H1 (cell line): ENCODE measurements at regions not wholly inside any gene's neighbourhood (a gene's known extent, or its start where the extent isn't known, plus 50 kb on each side); places are given as distances from the start of the nearest gene placed in this dataset.

Experiments used
- CTCF ChIA-PET: fragments of 300-600 bp; sonication (Branson Sonifier 250); formaldehyde crosslinking; loops from one replicate; lab custom pipeline; 2021; ENCODE audit not compliant: partially characterized antibody; lab: Charles Lee
- POLR2A ChIA-PET: fragments of 300-600 bp; sonication (Branson Sonifier 250); formaldehyde crosslinking; loops from one replicate; lab custom pipeline; 2021; ENCODE audit warnings: inconsistent platforms; ENCODE audit not compliant: partially characterized antibody; lab: Charles Lee
- DNase-seq, 2 experiments: peaks; one replicate each; pipeline versions ENCODE4 v3.0.0 to v3.0.0-alpha.2; 2010 to 2022; ENCODE audit warnings: low spot score in 2 of 2, low read depth in 1 of 2, mixed read lengths in 1 of 2
- FAIRE-seq: peaks from 2 replicates; lab custom pipeline; 2011; peaks lifted over from hg19 to GRCh38; lab: Jason Lieb, UNC
- H2AFZ ChIP-seq: 2 replicates; pipeline ENCODE4 v1.8.1; 2012; ENCODE audit warnings: low read length, inconsistent platforms
- H2AK5ac ChIP-seq: 2 replicates; pipeline ENCODE4 v1.6.1; 2013; ENCODE audit warnings: low read depth, low read length
- H2BK120ac ChIP-seq: replicated peaks from 2 replicates; pipeline ENCODE3; 2013; ENCODE audit warnings: low read depth, low read length, inconsistent platforms
- H2BK12ac ChIP-seq: 2 replicates; pipeline ENCODE4 v1.6.1; 2013; ENCODE audit warnings: low read depth, low read length
- H2BK15ac ChIP-seq: 2 replicates; pipeline ENCODE4 v1.6.1; 2013; ENCODE audit warnings: low read length
- H2BK20ac ChIP-seq: 2 replicates; pipeline ENCODE4 v1.6.1; 2013; ENCODE audit warnings: low read length
- H2BK5ac ChIP-seq: 2 replicates; pipeline ENCODE4 v1.6.1; 2013; ENCODE audit warnings: low read depth, low read length
- H3K14ac ChIP-seq: 2 replicates; pipeline ENCODE4 v1.6.1; 2013; ENCODE audit warnings: inconsistent platforms; ENCODE audit not compliant: insufficient read length
- H3K18ac ChIP-seq: 2 replicates; pipeline ENCODE4 v1.6.1; 2013; ENCODE audit warnings: low read length; ENCODE audit errors: extremely low read depth
- H3K23ac ChIP-seq: 2 replicates; pipeline ENCODE4 v1.6.1; 2013; ENCODE audit warnings: inconsistent platforms; ENCODE audit not compliant: insufficient read length
- H3K23me2 ChIP-seq: 2 replicates; pipeline ENCODE4 v1.6.1; 2013; ENCODE audit warnings: low read depth, low read length
- H3K27ac ChIP-seq: 2 replicates; pipeline ENCODE4 v1.6.1; 2011; ENCODE audit warnings: low read depth, low read length, inconsistent platforms
- H3K27me3 ChIP-seq, 4 experiments: replicated peaks in 1 of 4; 1 replicate in 1 of 4; 2 replicates in 3 of 4; pipeline versions ENCODE4 v1.6.1 to v1.8.1; 2011 to 2013; ENCODE audit warnings: low read length in 3 of 4, mild to moderate bottlenecking in 3 of 4, inconsistent platforms in 2 of 4, mixed read lengths in 2 of 4, moderate library complexity in 1 of 4; ENCODE audit not compliant: control insufficient read depth in 3 of 4, insufficient read depth in 3 of 4; ENCODE audit errors: extremely low read depth in 1 of 4
- H3K36me3 ChIP-seq, 4 experiments: 2 replicates each; pipeline versions ENCODE4 v1.6.1 to v1.8.1; 2011 to 2013; ENCODE audit warnings: mild to moderate bottlenecking in 4 of 4, low read length in 3 of 4, moderate library complexity in 2 of 4, control low read depth in 1 of 4, inconsistent platforms in 1 of 4; ENCODE audit not compliant: insufficient read depth in 4 of 4, control insufficient read depth in 2 of 4
- H3K4ac ChIP-seq: replicated peaks from 2 replicates; pipeline ENCODE3; 2013; ENCODE audit warnings: low read length, low read depth, mixed read lengths, inconsistent platforms; ENCODE audit not compliant: insufficient read length
- H3K4me1 ChIP-seq, 4 experiments: replicated peaks in 1 of 4; 1 replicate in 1 of 4; 2 replicates in 3 of 4; pipeline versions ENCODE4 v1.6.1 to v1.8.1; 2011 to 2013; ENCODE audit warnings: low read length in 3 of 4, inconsistent platforms in 2 of 4, mixed read lengths in 1 of 4; ENCODE audit not compliant: insufficient read depth in 4 of 4, control insufficient read depth in 3 of 4
- H3K4me2 ChIP-seq, 2 experiments: 2 replicates each; pipeline versions ENCODE4 v1.6.1 to v1.8.1; 2011 to 2013; ENCODE audit warnings: low read depth in 2 of 2, low read length in 2 of 2, control low read depth in 1 of 2, inconsistent platforms in 1 of 2, mild to moderate bottlenecking in 1 of 2; ENCODE audit not compliant: insufficient read depth in 1 of 2
- H3K4me3 ChIP-seq, 4 experiments: fragments of 200-600, 300-600 bp in 1 of 4; sonication (generic), shearing (Covaris generic), sonication (Bioruptor Twin) in 1 of 4; 2 replicates each; pipeline versions ENCODE4 v1.5.1 to v1.8.1; 2011 to 2016; ENCODE audit warnings: low read length in 4 of 4, low read depth in 3 of 4, control low read depth in 2 of 4, inconsistent platforms in 2 of 4, mild to moderate bottlenecking in 2 of 4, mixed read lengths in 1 of 4, moderate library complexity in 1 of 4; ENCODE audit not compliant: insufficient read depth in 2 of 4; ENCODE audit errors: extremely low read depth in 1 of 4
- H3K56ac ChIP-seq: replicated peaks from 2 replicates; pipeline ENCODE3; 2013; ENCODE audit warnings: low read depth, mild to moderate bottlenecking, mixed read lengths, low read length, inconsistent platforms; ENCODE audit not compliant: insufficient read length
- H3K79me1 ChIP-seq: 2 replicates; pipeline ENCODE4 v1.6.1; 2013; ENCODE audit warnings: low read depth, low read length, control low read depth
- H3K79me2 ChIP-seq, 2 experiments: 2 replicates each; pipeline versions ENCODE4 v1.6.1 to v1.8.1; 2012 to 2013; ENCODE audit warnings: low read length in 2 of 2, mild to moderate bottlenecking in 2 of 2, inconsistent platforms in 1 of 2; ENCODE audit not compliant: insufficient read depth in 2 of 2, control insufficient read depth in 1 of 2
- H3K9ac ChIP-seq, 4 experiments: replicated peaks in 1 of 4; 1 replicate in 1 of 4; 2 replicates in 3 of 4; pipeline versions ENCODE4 v1.6.1 to v1.8.1; 2011 to 2013; ENCODE audit warnings: low read depth in 3 of 4, low read length in 3 of 4, control low read depth in 2 of 4, mild to moderate bottlenecking in 2 of 4, moderate library complexity in 2 of 4, inconsistent platforms in 1 of 4; ENCODE audit errors: extremely low read depth in 1 of 4
- H3K9me3 ChIP-seq, 2 experiments: 2 replicates each; pipeline versions ENCODE4 v1.6.1 to v1.8.1; 2012 to 2013; ENCODE audit warnings: mild to moderate bottlenecking in 2 of 2, moderate library complexity in 2 of 2, control low read depth in 1 of 2, inconsistent platforms in 1 of 2, low read depth in 1 of 2, low read length in 1 of 2, mixed read lengths in 1 of 2; ENCODE audit not compliant: insufficient read depth in 2 of 2
- H4K20me1 ChIP-seq, 2 experiments: replicated peaks in 1 of 2; 2 replicates each; pipeline versions ENCODE3 to v1.8.1; 2011 to 2013; ENCODE audit warnings: inconsistent platforms in 2 of 2, low read length in 2 of 2, mild to moderate bottlenecking in 1 of 2; ENCODE audit not compliant: insufficient read depth in 2 of 2, control insufficient read depth in 1 of 2
- H4K5ac ChIP-seq: 2 replicates; pipeline ENCODE4 v1.6.1; 2013; ENCODE audit warnings: low read length, low read depth, mixed read lengths, inconsistent platforms; ENCODE audit not compliant: insufficient read length
- H4K8ac ChIP-seq: 2 replicates; pipeline ENCODE4 v1.8.0; 2013; ENCODE audit warnings: mild to moderate bottlenecking, moderate library complexity, low read length, inconsistent platforms; ENCODE audit not compliant: insufficient read depth; ENCODE audit errors: extremely low read depth
- H4K91ac ChIP-seq: replicated peaks from 2 replicates; pipeline ENCODE3; 2013; ENCODE audit warnings: low read length, mixed read lengths, inconsistent platforms; ENCODE audit not compliant: insufficient read length
- PHF8 ChIP-seq: fragments of 200-600 bp; sonication (generic); conservative IDR thresholded peaks from 2 replicates; pipeline ENCODE4 v1.7.1; 2012; ENCODE audit warnings: low read depth, mild to moderate bottlenecking, inconsistent platforms, low read length, moderate library complexity
- WGBS, 2 experiments: shearing (Covaris generic) in 1 of 2; methylation state at CpG; one replicate each; pipeline versions ENCODE4 v1.1.6 to v1.1.7; 2013 to 2015; ENCODE audit warnings: low lambda C conversion rate in 2 of 2, mixed read lengths in 2 of 2, inconsistent platforms in 1 of 2, low coverage in 1 of 2, missing lambda C conversion rate in 1 of 2; ENCODE audit not compliant: insufficient replicate concordance in 2 of 2, insufficient coverage in 1 of 2, insufficient read length in 1 of 2; ENCODE audit errors: extremely low coverage in 1 of 2, missing lambda C conversion rate in 1 of 2; 5-methylcytosine and 5-hydroxymethylcytosine counted together

DNA sequence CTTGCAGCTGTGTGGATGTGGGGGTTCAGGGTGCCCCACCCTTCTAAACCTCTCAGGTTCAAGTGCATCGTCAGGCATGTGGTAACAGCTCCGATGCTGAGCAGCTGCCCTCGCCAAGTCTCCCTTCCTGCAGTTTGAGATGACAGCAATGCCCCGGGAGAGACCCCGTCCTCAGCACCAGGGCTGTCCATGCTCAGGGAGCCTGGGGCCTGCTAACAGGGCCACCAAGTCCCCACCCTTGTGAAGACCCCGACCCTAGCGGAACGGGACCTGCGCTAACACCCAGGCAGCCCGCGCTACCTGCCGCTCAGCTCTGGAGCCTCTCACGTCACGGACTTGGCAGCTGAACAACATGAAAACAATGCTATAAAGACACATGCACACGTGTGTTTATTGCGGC, 159.2 kb upstream of the C1orf174 start:
- Histone ChIP-seq H2BK120ac (no peak overlapping the region), H2BK5ac (no peak overlapping the region), H2AFZ (no peak overlapping the region), H4K91ac (no peak overlapping the region), H3K4me1 (no peaks in the 10 kb centered on the region), H2BK15ac (no peak overlapping the region), H4K8ac (no peak overlapping the region), H3K9me3 (no peaks in the 10 kb centered on the region), H3K27ac (no peak overlapping the region), H3K27me3 (no peaks in the 10 kb centered on the region), H2AK5ac (no peak overlapping the region), H3K14ac (no peak overlapping the region), H3K79me1 (no peaks in the 10 kb centered on the region), H3K79me2 (no peaks in the 10 kb centered on the region), H4K5ac (no peak overlapping the region), H3K9ac (no peak overlapping the region), H3K4me3 (no peak overlapping the region), H3K23me2 (peaks cover 3% of the 10 kb centered on the region; the same call in 1 of the 2 replicates), H2BK12ac (no peak overlapping the region), H3K36me3 (no peaks in the 10 kb centered on the region), H2BK20ac (no peak overlapping the region), H3K56ac (no peak overlapping the region), H3K23ac (no peak overlapping the region), H3K18ac (no peak overlapping the region), H4K20me1 (no peaks in the 10 kb centered on the region), H3K4me2 (no peak overlapping the region), H3K4ac (no peak overlapping the region)
- ChIA-PET CTCF (no interaction called here), POLR2A (no interaction called here)
- no peak for TF ChIP-seq PHF8
- WGBS, 2 experiments: 82% methylated on average over 16 of the region's 16 CpGs; no CpG with 5 or more reads in 1 of the 2 experiments
- FAIRE-seq (no peak), DNase-seq (no peak)
